Upper lobe of right lung (tissue), 1 donor: ENCODE measurements at regions not wholly inside any gene's neighbourhood (a gene's known extent, or its start where the extent isn't known, plus 50 kb on each side); places are given as distances from the start of the nearest gene placed in this dataset.

Experiments used
- ATAC-seq: fragments of 200-7000 bp; cut with Tn5 transposase; one replicate; pipeline ENCODE4 v1.9.1; 2020; ENCODE audit warnings: mild to moderate bottlenecking, moderate library complexity
- DNase-seq: peaks from one replicate; pipeline ENCODE4 v3.0.0-alpha.2; 2020
- H3K27ac ChIP-seq: fragments of 200-600 bp; one replicate; pipeline ENCODE4 v1.8.0; 2022
- H3K27me3 ChIP-seq: fragments of 200-600 bp; one replicate; pipeline ENCODE4 v1.8.0; 2022; ENCODE audit warnings: mild to moderate bottlenecking
- H3K36me3 ChIP-seq: fragments of 200-600 bp; one replicate; pipeline ENCODE4 v1.8.0; 2022
- H3K4me1 ChIP-seq: fragments of 200-600 bp; one replicate; pipeline ENCODE4 v1.8.0; 2022
- H3K4me3 ChIP-seq: fragments of 200-600 bp; one replicate; pipeline ENCODE4 v1.8.0; 2022; ENCODE audit warnings: mild to moderate bottlenecking
- H3K9me3 ChIP-seq: fragments of 200-600 bp; one replicate; pipeline ENCODE4 v1.8.0; 2022
- intact Hi-C: fragments of 100-400 bp; cut with DNase I; formaldehyde crosslinking; loops from one replicate; pipeline ENCODE4 v1.11.0; 2022
- TF ChIP-seq, protein P1 (sequence below): fragments of 200-600 bp; IDR thresholded peaks from one replicate; pipeline ENCODE4 v1.8.0; 2022; ENCODE audit warnings: antibody characterized with exemption
- donor health status: DM: no; HTN: yes; CAD: no; lungs with severe emphysema.

DNA sequence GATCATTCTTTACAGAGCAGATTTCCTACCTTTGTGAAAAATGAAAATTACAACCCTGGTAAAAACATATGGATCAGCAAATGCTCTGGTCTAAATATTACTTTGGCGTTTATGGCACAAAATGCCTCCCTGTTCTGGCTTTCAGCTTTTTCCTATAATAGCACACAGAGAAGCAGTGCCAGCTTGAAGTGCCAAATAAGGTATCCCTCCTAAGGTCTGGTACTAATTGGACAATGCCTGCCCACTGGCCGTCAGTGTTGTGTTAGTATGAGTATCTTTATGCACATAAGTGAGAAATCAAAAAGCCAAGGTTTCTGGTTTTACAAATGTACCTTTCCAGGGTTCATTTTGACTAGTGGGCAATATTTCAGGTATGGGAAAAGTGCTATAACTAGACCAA lies 1293.7 kb upstream of the FAM98A start:
- H3K36me3 ChIP-seq: no peaks in the 10 kb centered on the region
- no peaks in the 10 kb centered on the region for H3K9me3 ChIP-seq
- H3K27me3 ChIP-seq: no peaks in the 10 kb centered on the region
- TF ChIP-seq, protein P1, sequence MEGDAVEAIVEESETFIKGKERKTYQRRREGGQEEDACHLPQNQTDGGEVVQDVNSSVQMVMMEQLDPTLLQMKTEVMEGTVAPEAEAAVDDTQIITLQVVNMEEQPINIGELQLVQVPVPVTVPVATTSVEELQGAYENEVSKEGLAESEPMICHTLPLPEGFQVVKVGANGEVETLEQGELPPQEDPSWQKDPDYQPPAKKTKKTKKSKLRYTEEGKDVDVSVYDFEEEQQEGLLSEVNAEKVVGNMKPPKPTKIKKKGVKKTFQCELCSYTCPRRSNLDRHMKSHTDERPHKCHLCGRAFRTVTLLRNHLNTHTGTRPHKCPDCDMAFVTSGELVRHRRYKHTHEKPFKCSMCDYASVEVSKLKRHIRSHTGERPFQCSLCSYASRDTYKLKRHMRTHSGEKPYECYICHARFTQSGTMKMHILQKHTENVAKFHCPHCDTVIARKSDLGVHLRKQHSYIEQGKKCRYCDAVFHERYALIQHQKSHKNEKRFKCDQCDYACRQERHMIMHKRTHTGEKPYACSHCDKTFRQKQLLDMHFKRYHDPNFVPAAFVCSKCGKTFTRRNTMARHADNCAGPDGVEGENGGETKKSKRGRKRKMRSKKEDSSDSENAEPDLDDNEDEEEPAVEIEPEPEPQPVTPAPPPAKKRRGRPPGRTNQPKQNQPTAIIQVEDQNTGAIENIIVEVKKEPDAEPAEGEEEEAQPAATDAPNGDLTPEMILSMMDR: no peak
- no peak overlapping the region for H3K4me3 ChIP-seq
- H3K4me1 ChIP-seq: no peaks in the 10 kb centered on the region
- no peak for ATAC-seq
- intact Hi-C loops: no loop called here
- H3K27ac ChIP-seq: no peak overlapping the region
- DNase-seq: no peak

DNA sequence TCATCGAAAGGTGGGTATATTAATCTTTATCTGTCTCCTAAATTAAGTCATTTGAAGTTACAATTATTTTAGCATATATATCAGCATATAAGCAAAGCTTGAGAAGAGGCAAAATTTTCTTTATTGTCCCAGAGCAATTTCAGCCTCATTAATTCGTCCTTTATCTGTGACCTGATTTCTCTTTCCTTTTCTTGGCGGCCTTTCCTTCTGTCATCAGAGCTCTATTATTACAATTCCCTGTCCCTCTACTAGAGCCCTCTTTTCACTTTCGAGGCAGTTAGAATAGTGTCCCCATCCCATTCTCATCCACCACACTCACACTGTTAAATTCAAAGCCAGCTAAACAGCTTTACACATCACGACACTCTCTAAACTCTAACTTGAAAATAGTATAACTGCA lies 1293.2 kb upstream of the FAM98A start:
- no peaks in the 10 kb centered on the region for H3K27me3 ChIP-seq
- DNase-seq: no peak
- ATAC-seq: no peak
- H3K36me3 ChIP-seq: no peaks in the 10 kb centered on the region
- no peak overlapping the region for H3K27ac ChIP-seq
- H3K9me3 ChIP-seq: no peaks in the 10 kb centered on the region
- no peak overlapping the region for H3K4me3 ChIP-seq
- TF ChIP-seq, protein P1: no peak
- no peaks in the 10 kb centered on the region for H3K4me1 ChIP-seq
- intact Hi-C loops: no loop called here

DNA sequence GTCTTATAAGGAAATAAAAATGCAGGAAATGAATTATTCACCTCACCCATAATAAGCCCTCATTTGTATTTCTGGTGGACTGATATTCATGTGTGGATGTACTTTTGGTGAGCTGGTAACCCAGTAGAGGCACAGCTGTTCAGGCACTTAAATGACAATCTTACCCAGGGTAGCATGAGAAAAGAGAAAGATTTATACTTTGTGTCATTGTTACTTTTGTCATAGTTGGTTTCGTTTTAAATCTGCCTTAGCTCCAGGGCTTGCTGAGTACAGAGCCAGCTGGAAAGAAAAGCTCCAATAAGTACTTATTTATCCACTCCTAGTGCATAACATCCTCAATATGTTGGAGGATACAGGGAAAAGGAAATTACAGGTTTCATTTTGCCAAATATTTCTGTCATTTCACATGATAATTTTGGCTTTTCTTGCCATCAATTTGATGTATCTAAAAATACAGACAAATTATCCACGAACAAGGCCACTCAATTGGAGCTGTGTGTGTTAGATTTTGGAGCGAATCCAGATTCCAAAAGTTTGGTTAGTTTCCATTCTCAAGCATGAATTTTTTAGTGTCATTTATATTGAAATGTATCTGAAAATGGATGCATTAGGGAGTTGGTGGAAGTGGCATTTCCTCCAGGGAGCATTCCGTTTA lies 1276.1 kb upstream of the FAM98A start:
- ATAC-seq: no peak
- TF ChIP-seq, protein P1: no peak

DNA sequence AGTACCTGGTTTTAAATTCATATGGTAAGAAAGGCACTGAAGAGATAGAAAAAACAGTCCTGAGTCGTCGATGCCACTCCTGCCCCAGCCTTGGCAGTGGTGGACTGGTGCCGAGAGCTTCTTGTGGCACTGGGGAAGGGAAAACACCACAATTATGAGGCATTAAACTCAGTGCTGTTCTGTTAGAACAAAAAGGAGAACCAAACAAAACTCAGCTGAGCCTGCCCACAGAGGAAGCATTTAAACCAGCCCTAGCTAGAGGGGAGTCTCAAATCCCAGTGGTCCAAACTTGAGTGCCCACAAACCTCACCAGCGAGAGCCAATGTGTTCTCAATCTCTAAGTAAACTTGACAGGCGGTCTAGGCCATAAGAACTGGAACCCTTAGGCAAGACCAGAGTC lies 1254.5 kb upstream of the FAM98A start:
- Histone ChIP-seq H3K4me1 (no peaks in the 10 kb centered on the region), H3K4me3 (no peak overlapping the region), H3K36me3 (no peaks in the 10 kb centered on the region), H3K27me3 (no peaks in the 10 kb centered on the region), H3K27ac (no peak overlapping the region), H3K9me3 (no peaks in the 10 kb centered on the region)
- TF ChIP-seq, protein P1: no peak
- intact Hi-C loops: no loop called here
- ATAC-seq (no peak), DNase-seq (no peak)

More for the DNA sequence above, 1276.1 kb upstream of the FAM98A start:
- Histone ChIP-seq H3K4me1 (no peaks in the 10 kb centered on the region), H3K9me3 (no peaks in the 10 kb centered on the region), H3K27ac (no peak overlapping the region), H3K27me3 (no peaks in the 10 kb centered on the region), H3K4me3 (no peak overlapping the region), H3K36me3 (no peaks in the 10 kb centered on the region)
- no peak for DNase-seq
- intact Hi-C loops: no loop called here

DNA sequence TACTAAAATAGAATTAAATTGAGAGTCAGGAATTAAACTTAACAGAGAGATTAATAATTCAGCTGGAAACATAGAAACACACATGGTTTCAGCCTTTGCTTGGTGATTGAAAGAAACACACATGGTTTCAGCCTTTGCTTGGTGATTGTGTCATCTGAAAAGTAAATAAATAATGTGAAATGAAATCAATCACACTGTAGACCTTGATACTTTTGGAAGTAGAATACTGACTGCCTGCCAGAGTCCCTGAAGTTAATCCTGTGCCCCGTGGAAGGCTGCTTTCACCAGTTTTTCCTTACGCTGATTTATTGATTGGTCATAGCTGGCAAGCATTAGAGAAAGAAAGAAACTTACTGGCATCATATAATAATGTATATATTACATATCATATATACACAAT lies 1252.7 kb upstream of the FAM98A start:
- TF ChIP-seq, protein P1: no peak
- Histone ChIP-seq H3K36me3 (no peaks in the 10 kb centered on the region), H3K4me3 (no peak overlapping the region), H3K4me1 (no peaks in the 10 kb centered on the region), H3K27ac (no peak overlapping the region), H3K27me3 (no peaks in the 10 kb centered on the region), H3K9me3 (no peaks in the 10 kb centered on the region)
- intact Hi-C loops: no loop called here
- DNase-seq: no peak
- no peak for ATAC-seq

DNA sequence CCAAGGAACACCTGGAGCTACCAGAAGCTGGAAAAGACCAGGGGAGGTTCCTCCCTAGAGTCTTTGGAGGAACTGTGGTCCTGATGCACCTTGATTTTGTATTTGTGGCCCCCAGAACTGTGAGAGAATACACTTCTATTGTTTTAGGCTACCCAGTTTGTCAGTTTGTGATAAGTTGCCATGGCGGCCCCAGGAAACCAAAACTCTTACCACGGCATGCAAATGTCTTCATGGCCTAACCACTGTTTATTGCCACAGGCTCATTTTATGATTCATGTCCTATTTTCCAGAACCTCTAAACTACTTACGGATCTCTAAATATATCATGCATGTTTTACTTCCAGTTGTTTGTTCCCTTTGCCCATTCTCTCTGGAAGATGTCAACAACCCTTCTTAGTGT lies 1250.7 kb upstream of the FAM98A start:
- no peaks in the 10 kb centered on the region for H3K27me3 ChIP-seq

More for the DNA sequence above, 1250.7 kb upstream of the FAM98A start:
- no peak overlapping the region for H3K4me3 ChIP-seq
- DNase-seq: no peak
- no peaks in the 10 kb centered on the region for H3K9me3 ChIP-seq
- no peaks in the 10 kb centered on the region for H3K4me1 ChIP-seq
- H3K36me3 ChIP-seq: no peaks in the 10 kb centered on the region
- no peak overlapping the region for H3K27ac ChIP-seq
- intact Hi-C loops: no loop called here
- TF ChIP-seq, protein P1: no peak
- no peak for ATAC-seq
